GM21619 (cell line): ENCODE measurements at regions not wholly inside any gene's neighbourhood (a gene's known extent, or its start where the extent isn't known, plus 50 kb on each side); places are given as distances from the start of the nearest gene placed in this dataset.

Source experiments
- ATAC-seq: cut with Tn5 transposase; IDR thresholded peaks from one replicate; pipeline ENCODE4 v1.9.1; 2021; ENCODE audit not compliant: unreplicated experiment

DNA sequence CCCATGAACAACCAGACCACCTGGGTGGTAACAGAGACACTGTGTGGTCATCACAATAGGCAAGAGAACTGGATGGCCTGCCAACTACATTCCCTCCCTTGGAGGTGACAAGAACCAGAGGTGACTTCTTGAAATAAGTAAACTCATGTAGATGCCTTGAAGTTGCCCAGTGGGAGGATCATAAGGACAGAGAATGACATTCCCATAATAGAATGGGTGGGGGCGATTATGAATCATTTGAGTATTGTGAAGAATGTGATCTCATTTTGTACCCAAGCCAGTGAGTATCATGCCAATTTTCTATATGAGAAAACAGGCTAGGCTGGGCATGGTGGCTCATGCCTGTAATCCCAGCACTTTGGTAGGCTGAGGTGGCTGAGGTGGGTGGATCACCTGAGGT is 211.4 kb upstream of the GYPC start:
- ATAC-seq: no peak

GRCh38 chr2:126446106-126446695 is 209.8 kb upstream of the GYPC start:
- ATAC-seq: no peak

DNA sequence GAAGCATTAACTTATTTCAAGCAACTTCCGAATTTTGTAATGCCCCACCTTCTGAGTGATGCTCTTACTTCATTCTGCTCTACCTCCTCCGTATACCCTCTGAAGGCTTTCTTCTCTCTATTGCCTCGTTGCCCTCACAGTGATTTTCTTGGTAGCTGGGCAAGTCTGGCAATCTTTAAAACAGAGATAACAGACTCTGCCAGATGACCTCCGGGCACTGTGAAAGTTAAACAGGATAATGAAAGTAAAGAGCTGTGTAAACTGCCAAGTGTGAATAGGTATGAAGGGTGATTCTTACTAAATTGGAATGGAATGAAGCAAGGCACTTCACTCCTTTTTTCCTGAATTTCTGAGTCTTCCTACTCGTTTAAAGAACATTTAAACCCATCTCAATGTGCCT is 207.3 kb upstream of the GYPC start:
- ATAC-seq: no peak

- peak; percentile 94 for ATAC-seq
Observed at GRCh38 chr2:126449677-126450076, 206.3 kb upstream of the GYPC start.

DNA sequence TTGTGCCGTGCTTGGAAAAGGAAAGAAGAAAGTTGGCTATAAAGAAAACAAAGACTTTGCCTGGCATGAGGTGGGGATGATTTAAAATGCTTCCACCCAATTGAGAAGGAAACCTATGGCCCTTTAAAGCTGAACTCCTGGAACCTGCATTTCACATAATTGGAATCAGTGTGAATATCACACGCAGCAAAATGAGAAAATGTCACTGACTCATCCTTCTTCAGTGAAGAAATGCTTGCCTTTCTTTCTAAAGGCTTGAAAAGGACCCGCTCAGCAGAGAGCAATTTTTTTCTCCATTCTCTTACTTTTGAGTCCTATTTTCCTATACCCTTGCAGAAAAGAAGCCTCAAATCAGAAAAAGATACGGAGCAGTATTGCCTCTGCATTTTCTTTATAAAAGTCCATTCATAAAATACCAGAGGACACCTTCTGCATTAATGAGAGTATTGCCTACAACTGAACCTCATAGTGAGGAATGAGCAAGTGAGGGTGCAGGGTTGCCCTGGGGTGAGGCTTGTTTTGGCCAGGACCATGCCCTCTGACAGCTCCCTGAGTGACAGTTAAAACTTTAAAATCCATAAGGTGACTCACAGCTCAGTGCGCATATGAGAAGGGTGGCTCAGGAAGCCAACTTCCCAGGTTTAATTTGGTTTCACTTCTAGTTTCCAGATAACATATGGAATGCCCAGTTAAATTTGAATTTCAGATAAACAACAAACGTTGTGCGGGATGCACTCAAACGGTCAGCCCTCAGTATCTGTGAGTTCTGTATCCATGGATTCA is 191.9 kb upstream of the GYPC start:
- no peak for ATAC-seq

DNA sequence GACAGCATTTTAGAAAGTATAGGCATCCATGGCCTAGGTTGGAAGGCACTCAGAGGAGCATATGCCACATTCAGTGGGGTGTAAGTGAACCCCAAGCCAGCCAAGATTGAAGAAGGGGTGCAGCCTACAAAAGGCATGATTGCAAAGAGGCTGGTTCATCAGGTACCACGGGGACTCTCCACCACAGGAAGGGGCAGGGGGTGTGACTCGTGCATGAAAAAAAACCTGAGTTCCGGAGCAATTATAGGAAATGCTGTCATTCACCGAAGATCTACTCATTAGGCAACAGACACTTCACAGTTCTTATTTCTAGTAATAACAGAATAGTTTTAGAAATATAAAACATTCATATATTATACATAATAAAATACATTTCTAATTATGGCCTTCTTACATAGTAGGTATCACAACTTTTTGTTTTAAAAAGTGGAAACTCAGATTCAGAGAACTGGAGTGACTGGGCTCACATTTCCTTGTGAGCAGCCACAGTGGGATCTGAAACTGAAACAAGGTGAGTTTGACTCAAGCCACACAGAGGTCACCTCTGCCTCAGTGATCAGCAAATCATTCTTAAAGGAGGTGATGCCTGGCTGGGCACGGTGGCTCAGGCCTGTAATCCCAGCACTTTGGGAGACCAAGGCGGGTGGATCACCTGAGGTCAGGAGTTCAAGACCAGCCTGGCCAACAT is 188.4 kb upstream of the GYPC start:
- peak; percentile 92 for ATAC-seq

GRCh38 chr2:126475031-126475430 is 180.9 kb upstream of the GYPC start:
- ATAC-seq: no peak

- ATAC-seq: no peak
Observed at GRCh38 chr2:126476691-126477090, 179.3 kb upstream of the GYPC start.

GRCh38 chr2:126480033-126480432 is 175.9 kb upstream of the GYPC start:
- ATAC-seq: no peak

DNA sequence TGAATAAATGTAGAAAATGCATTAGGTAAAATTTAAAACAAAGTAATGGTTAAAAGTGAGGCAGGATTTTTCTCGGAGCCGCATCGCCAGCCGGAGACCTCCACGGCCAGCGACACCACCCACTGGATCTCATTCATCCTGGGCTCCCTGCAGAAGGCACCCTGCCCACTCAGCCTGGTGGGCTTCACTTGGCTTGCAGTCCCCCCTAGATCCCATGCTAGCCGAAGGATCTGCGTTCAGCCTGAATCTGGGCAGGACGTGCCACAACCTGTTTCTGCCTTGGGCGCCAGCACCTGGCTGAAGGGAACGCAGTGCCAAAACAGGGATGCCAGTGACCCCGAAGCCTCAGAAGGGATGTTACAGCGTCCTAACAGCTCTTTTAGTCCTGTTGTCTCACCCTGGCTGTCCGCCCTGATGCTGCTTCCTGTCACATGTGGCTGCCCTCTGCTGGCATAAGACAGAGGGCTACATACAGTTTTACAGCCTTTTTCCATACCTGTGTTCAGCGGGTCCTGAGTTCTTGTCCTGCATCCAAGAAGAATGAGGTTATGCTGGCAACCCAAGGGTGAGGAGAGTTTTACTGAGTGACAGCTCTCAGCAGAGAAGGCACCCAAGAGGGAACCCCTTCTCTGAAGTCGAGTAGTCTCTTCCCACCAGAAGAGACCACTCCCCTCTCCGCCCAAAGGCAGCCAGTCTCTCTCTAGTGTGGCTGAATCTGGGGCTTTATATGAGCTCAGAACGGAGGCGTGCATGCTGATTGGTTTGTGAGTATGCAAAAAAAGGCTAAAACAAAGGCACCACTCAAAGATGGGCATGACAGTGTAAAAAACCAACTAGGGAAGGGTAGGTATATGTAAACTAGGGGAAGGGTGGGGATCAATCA is 173.1 kb upstream of the GYPC start:
- no peak for ATAC-seq

DNA sequence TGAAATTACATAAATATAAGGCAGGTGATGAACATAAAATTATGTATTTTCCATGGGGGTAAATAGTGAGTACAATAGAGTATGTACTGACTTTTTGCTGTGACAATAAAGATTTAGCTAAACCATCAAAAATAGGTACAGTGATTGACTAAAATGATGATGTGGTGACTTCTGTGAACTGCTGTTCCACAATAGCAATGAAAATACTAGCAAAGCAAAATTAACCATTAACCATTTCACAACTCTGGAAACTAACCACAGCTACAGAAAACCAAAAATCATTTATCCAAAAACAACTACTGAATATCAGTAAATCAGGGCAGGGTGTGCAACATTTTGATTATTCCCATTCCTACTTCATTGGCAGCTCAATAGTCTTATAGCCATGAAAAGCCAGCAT is 161.4 kb upstream of the GYPC start:
- peak; percentile 46 for ATAC-seq

- no peak for ATAC-seq
Observed at GRCh38 chr2:126495189-126495588, 160.8 kb upstream of the GYPC start.

DNA sequence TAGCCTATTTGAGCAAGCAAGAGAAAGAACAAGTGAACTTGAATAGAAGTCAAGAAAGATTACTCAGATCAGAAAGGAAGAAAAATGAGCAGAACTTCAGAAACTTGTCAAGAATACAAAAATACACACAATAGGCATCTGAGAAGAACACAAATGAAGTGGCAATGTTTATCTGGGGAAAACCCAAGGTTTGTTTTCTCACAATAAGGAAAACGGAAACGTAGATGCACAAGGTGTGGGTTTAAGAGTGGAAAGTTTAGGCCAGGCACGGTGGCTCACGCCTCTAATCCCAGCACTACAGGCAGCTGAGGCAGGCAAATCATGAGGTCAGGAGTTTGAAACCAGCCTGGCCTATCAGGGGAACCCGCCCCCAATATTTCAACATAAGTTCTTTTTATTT is 159.5 kb upstream of the GYPC start:
- peak; percentile 94 for ATAC-seq

- ATAC-seq: no peak
Observed at GRCh38 chr2:126503476-126503875, 152.5 kb upstream of the GYPC start.

DNA sequence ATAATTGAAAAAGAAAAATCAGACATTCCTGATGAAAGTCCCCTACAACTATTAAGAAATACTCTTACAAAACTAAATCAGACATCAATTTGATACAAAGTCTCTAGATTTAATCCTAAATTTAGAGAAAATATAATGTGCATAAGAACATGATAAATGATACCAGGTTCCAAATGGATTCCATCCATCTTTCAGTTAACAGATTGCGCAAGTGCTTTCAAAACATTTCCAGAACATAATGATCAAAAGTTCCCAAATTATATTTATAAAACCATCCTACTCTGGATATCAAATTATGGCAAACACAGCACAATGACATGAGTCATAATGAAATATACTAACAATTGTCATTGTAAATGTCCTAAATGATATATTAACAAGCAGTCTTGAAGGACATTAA is 151.0 kb upstream of the GYPC start:
- no peak for ATAC-seq

DNA sequence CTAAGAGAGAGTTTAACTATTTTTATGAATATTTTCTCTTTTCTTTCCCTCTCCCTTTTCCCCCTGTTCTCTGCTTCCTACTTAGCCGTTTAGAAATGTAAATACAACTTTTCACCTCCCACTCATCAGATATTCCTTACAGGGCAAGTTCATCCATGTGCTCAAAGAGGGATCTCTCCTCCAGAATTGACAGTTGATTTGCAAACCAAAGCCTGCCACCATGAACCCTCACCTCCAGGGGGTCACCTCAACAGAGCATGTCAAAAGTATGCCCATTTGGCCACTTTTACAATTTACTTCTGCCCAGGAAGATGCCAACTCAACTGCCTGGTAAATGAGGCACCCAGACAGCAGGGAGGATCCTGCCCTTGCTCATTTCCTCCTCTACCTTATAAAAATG is 149.2 kb upstream of the GYPC start:
- peak; percentile 8 for ATAC-seq

DNA sequence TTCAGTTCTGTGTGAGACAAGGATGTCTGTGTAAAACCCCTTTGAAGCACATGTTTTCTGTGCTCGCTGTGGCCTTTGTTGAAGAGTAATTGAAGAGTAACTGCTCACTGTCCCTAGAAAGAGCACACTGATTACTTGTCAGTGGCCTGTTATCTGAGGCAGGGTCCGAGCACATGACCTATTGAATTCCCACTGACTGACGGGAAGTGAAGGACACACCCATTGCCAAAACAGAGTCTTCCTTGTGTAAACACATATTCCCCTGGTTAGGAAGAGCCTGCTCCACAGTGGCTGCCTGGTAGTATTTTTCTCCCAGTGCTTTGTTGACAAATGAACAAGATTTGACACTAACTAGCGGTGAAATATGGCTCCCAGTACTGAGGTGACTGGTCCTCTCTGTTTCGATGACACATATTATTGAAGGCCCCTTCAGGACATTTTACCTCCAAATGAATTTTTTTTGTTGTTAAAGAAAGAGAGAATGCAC is 148.5 kb upstream of the GYPC start:
- peak; percentile 66 for ATAC-seq

DNA sequence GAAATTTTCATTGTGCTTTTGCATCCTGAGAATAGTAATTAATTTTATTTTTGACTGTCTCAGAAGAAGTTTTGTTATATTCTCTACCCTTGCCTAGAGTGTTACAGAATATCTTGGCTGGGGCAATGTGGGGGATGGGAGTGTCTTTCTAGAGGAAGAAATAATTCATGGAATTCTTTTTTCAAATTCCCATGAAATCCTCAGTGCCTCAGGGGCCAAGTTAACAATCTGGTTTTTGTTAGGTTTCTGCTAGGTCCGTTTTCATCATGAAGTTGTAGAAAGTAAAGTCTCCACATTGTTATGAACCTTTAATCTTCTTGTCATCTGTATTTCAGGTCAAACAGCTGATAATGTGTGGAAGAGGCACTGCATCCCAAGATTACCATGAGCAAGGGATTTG is 145.6 kb upstream of the GYPC start:
- no peak for ATAC-seq

- no peak for ATAC-seq
Observed at GRCh38 chr2:126510960-126511359, 145.0 kb upstream of the GYPC start.

DNA sequence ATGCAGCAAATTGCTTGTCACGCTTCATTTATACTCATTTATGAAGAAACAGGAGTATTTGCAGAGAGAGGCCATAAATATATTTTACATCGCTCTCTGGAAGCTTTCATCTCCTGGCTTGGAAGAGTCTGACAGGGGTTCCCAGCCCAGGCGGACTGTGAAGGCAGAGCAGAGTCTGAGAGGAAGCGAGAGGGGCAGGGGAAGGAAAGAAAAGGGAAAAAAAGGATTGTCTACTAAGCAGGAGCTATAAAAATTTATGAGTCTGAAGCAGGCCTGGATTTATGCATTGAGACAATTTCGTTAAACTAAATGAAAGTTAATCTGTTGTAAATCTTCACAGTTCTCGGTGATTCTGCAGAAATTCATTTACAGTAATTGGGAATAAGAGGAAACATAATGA is 143.9 kb upstream of the GYPC start:
- ATAC-seq: no peak

GRCh38 chr2:126513033-126513432 is 142.9 kb upstream of the GYPC start:
- ATAC-seq: no peak
